ENCODE measurements at regions not wholly inside any gene's neighbourhood (a gene's known extent, or its start where the extent isn't known, plus 50 kb on each side); places are given as distances from the start of the nearest gene placed in this dataset.

DNA sequence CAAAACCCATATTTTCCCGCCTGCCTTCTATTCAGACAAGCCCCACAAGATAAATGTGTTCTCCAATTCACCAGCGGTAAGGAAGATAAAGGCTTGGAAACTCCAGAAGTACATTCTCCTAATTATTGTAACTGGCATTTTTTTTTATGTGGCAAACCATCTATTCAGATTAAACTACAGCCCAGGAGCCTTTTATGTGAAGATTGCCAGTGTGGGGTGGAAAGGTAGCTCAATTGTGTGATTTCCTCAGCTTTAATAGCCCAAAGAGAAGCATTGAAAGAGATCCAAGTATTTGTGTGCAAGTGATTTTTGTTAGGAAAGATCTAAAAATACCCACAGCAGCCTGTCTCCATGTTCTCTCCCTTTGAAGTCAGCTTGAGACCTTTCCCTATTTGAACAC lies 451.4 kb upstream of the CCL2 start:
- no peak for TF ChIP-seq EZH2 (IDR thresholded peaks at IDR 0.05; ENCODE audit: borderline replicate concordance, low read depth, low read length, severe bottlenecking)
- TF ChIP-seq, protein P1, sequence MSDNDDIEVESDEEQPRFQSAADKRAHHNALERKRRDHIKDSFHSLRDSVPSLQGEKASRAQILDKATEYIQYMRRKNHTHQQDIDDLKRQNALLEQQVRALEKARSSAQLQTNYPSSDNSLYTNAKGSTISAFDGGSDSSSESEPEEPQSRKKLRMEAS (IDR thresholded peaks at IDR 0.05; ENCODE audit: insufficient read depth, insufficient read length) = no peak
- no peak for TF ChIP-seq POLR2A (IDR thresholded peaks at IDR 0.05; ENCODE audit: low read depth, low read length)
- TF ChIP-seq, protein P2, sequence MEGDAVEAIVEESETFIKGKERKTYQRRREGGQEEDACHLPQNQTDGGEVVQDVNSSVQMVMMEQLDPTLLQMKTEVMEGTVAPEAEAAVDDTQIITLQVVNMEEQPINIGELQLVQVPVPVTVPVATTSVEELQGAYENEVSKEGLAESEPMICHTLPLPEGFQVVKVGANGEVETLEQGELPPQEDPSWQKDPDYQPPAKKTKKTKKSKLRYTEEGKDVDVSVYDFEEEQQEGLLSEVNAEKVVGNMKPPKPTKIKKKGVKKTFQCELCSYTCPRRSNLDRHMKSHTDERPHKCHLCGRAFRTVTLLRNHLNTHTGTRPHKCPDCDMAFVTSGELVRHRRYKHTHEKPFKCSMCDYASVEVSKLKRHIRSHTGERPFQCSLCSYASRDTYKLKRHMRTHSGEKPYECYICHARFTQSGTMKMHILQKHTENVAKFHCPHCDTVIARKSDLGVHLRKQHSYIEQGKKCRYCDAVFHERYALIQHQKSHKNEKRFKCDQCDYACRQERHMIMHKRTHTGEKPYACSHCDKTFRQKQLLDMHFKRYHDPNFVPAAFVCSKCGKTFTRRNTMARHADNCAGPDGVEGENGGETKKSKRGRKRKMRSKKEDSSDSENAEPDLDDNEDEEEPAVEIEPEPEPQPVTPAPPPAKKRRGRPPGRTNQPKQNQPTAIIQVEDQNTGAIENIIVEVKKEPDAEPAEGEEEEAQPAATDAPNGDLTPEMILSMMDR (IDR thresholded peaks at IDR 0.05; ENCODE audit: extremely low read depth in 1 of 2, insufficient read depth in 1 of 2, low read depth in 1 of 2, low read length in 2 of 2) = no peak
- TF ChIP-seq POLR2AphosphoS5 (IDR thresholded peaks at IDR 0.05; ENCODE audit: insufficient read depth, low read depth, low read length) = no peak
- no peak for TF ChIP-seq FOS (IDR thresholded peaks at IDR 0.05; ENCODE audit: borderline replicate concordance, insufficient read depth, low read length)
- no peak for TF ChIP-seq GATA2 (IDR thresholded peaks at IDR 0.05; ENCODE audit: insufficient read depth, insufficient read length, low read depth, low read length)

All from endothelial cell of umbilical vein (primary cell).